B cell (primary cell): ENCODE measurements at regions not wholly inside any gene's neighbourhood (a gene's known extent, or its start where the extent isn't known, plus 50 kb on each side); places are given as distances from the start of the nearest gene placed in this dataset.

Experiments used
- ATAC-seq: fragments of 200-7000 bp; cut with Tn5 transposase; one replicate; pipeline ENCODE4 v1.10.0; 2021; ENCODE audit warnings: low read depth, mild to moderate bottlenecking, moderate number of reproducible peaks, moderate library complexity
- CTCF ChIA-PET: fragments of 350-600 bp; sonication (Branson Sonifier 250); formaldehyde crosslinking; loops from one replicate; lab custom pipeline; 2021; ENCODE audit warnings: antibody characterized with exemption, inconsistent platforms; lab: Charles Lee
- POLR2A ChIA-PET: fragments of 350-600 bp; sonication (Branson Sonifier 250); formaldehyde crosslinking; loops from one replicate; lab custom pipeline; 2021; ENCODE audit warnings: antibody characterized with exemption; lab: Charles Lee
- DNase-seq: peaks from one replicate; pipeline ENCODE4 v3.0.0; 2013
- H2AFZ ChIP-seq: 2 replicates; pipeline ENCODE4 v1.6.1; 2012; ENCODE audit warnings: mild to moderate bottlenecking, low read depth, low read length; ENCODE audit not compliant: insufficient read depth, poor library complexity, severe bottlenecking
- H3K27ac ChIP-seq, 2 donors: 1 replicate in 1 of 2; 2 replicates in 1 of 2; pipeline ENCODE4 v1.5.1; 2012 to 2013; ENCODE audit warnings: low read length in 2 of 2, mild to moderate bottlenecking in 2 of 2, moderate library complexity in 1 of 2
- H3K27me3 ChIP-seq, 4 experiments: fragments of 200-600 bp in 1 of 4; sonication (generic) in 1 of 4; replicated peaks in 1 of 4; 1 replicate in 2 of 4; 2 replicates in 2 of 4; pipeline versions ENCODE4 v1.6.1 to v1.7.0; 2013 to 2016; ENCODE audit warnings: low read length in 3 of 4, mild to moderate bottlenecking in 2 of 4, mixed read lengths in 1 of 4, moderate library complexity in 1 of 4; ENCODE audit not compliant: insufficient read depth in 4 of 4, control insufficient read depth in 3 of 4; ENCODE audit errors: control extremely low read depth in 1 of 4
- H3K36me3 ChIP-seq, 2 experiments: replicated peaks in 1 of 2; 1 replicate in 1 of 2; 2 replicates in 1 of 2; pipeline versions ENCODE4 v1.6.1 to v1.7.1; 2013; ENCODE audit warnings: low read length in 1 of 2; ENCODE audit not compliant: insufficient read depth in 2 of 2, control insufficient read depth in 1 of 2; ENCODE audit errors: control extremely low read depth in 1 of 2, extremely low read depth in 1 of 2
- H3K4me1 ChIP-seq, 2 donors: fragments of 200-600 bp in 1 of 2; sonication (generic) in 1 of 2; 1 replicate in 1 of 2; 2 replicates in 1 of 2; pipeline versions ENCODE4 v1.5.1 to v1.6.1; 2013 to 2017; ENCODE audit warnings: low read length in 2 of 2; ENCODE audit not compliant: control insufficient read depth in 2 of 2, insufficient read depth in 2 of 2
- H3K4me2 ChIP-seq: replicated peaks from 2 replicates; pipeline ENCODE3; 2012; ENCODE audit warnings: mild to moderate bottlenecking, low read depth, low read length; ENCODE audit not compliant: poor library complexity, severe bottlenecking
- H3K4me3 ChIP-seq, 5 experiments: fragments of 200-600 bp in 1 of 5; sonication (generic) in 1 of 5; 1 replicate in 3 of 5; 2 replicates in 2 of 5; pipeline versions ENCODE4 v1.5.1 to v1.7.0; 2011 to 2016; ENCODE audit warnings: low read length in 4 of 5, mild to moderate bottlenecking in 4 of 5, low read depth in 2 of 5, control low read depth in 1 of 5, moderate library complexity in 1 of 5; ENCODE audit not compliant: insufficient read depth in 1 of 5; ENCODE audit errors: control extremely low read depth in 1 of 5, extremely low read depth in 1 of 5
- H3K79me2 ChIP-seq: fragments of 200-600 bp; sonication (generic); one replicate; pipeline ENCODE4 v1.6.0; 2016; ENCODE audit warnings: low read length; ENCODE audit not compliant: control insufficient read depth, insufficient read depth
- H3K9ac ChIP-seq: fragments of 200-600 bp; sonication (generic); 2 replicates; pipeline ENCODE4 v1.6.1; 2017; ENCODE audit warnings: mild to moderate bottlenecking, low read length, moderate library complexity
- H3K9me3 ChIP-seq, 3 donors: one replicate each; pipeline versions ENCODE4 v1.6.1 to v1.7.1; 2013; ENCODE audit warnings: low read length in 2 of 3; ENCODE audit not compliant: control insufficient read depth in 2 of 3, insufficient read depth in 1 of 3; ENCODE audit errors: control extremely low read depth in 1 of 3
- H4K20me1 ChIP-seq: 2 replicates; pipeline ENCODE4 v1.6.0; 2012; ENCODE audit warnings: mild to moderate bottlenecking, low read length; ENCODE audit not compliant: insufficient read depth, control insufficient read depth, poor library complexity, severe bottlenecking
- H3K27ac Mint-ChIP-seq: one replicate; pipeline ENCODE4 v1.8.0; 2021; ENCODE audit warnings: mixed read lengths
- H3K27me3 Mint-ChIP-seq: one replicate; pipeline ENCODE4 v1.8.0; 2021; ENCODE audit warnings: mixed read lengths
- H3K4me1 Mint-ChIP-seq: one replicate; pipeline ENCODE4 v1.8.0; 2021; ENCODE audit warnings: mixed read lengths
- H3K4me3 Mint-ChIP-seq: one replicate; pipeline ENCODE4 v1.8.0; 2021; ENCODE audit warnings: mixed read lengths
- H3K9me3 Mint-ChIP-seq: one replicate; pipeline ENCODE4 v1.8.0; 2022; ENCODE audit warnings: mixed read lengths; ENCODE audit not compliant: insufficient read depth
- EZH2 ChIP-seq: IDR thresholded peaks from 2 replicates; pipeline ENCODE4 v1.6.1; 2012; ENCODE audit warnings: borderline replicate concordance, low read depth, mild to moderate bottlenecking, moderate library complexity, low read length; ENCODE audit not compliant: insufficient read depth, poor library complexity, severe bottlenecking
- WGBS: methylation state at CpG from one replicate; pipeline ENCODE4 v1.1.5; 2013; ENCODE audit warnings: missing lambda C conversion rate; ENCODE audit not compliant: insufficient coverage; 5-methylcytosine and 5-hydroxymethylcytosine counted together
- intact Hi-C: fragments of 100-400 bp; cut with micrococcal nuclease; formaldehyde crosslinking; loops from one replicate; pipeline ENCODE4 v1.10.0; 2022
- TF ChIP-seq, protein P1 (sequence below): fragments of 200-600 bp; IDR thresholded peaks from one replicate; pipeline ENCODE4 v1.8.0; 2022; ENCODE audit warnings: antibody characterized with exemption, mild to moderate bottlenecking

DNA sequence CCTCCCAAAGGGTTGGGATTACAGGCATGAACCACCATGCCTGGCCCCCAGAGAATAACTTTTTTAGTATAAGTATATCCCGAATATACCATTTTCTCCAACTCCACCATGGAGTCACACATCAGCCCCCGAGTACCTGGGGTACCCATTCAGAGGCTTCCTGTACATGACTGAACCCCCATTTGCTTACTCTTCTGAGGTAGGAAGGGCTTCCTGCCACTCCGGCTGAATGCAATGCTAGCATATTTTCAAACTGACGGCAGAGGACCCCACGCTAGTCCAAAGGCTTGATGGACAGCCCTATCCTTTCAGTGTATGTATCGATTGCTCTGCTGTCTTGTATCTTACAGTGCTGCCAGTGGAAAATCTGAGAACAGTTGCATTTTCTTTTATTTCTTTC is 220.6 kb upstream of the SH3BP4 start:
- H4K20me1 ChIP-seq: no peaks in the 10 kb centered on the region
- no peak overlapping the region for H3K9ac ChIP-seq
- no peaks in the 10 kb centered on the region for H3K4me1 ChIP-seq
- Mint-ChIP-seq H3K4me3 (no peak overlapping the region), H3K27me3 (no peaks in the 10 kb centered on the region), H3K9me3 (peaks cover 6% of the 10 kb centered on the region), H3K27ac (no peak overlapping the region), H3K4me1 (no peaks in the 10 kb centered on the region)
- H3K27ac ChIP-seq: no peak overlapping the region
- no peaks in the 10 kb centered on the region for H3K79me2 ChIP-seq
- no peak overlapping the region for H3K4me2 ChIP-seq
- 97% methylated on average over 6 of the region's 6 CpGs for WGBS
- H3K4me3 ChIP-seq: no peak overlapping the region
- no peaks in the 10 kb centered on the region for H3K36me3 ChIP-seq
- no peak overlapping the region for H2AFZ ChIP-seq
- no peaks in the 10 kb centered on the region for H3K27me3 ChIP-seq
- no peak for DNase-seq
- no peak for TF ChIP-seq EZH2
- no peak for ATAC-seq
- ChIA-PET POLR2A (no interaction called here), CTCF (no interaction called here)
- intact Hi-C loops: no loop called here
- H3K9me3 ChIP-seq: peaks cover 0 to 2% (median 0%) of the 10 kb centered on the region in 3 donors

- no peak overlapping the region for H3K4me2 ChIP-seq
- H3K9me3 ChIP-seq: no peaks in the 10 kb centered on the region
- no peaks in the 10 kb centered on the region for H3K27me3 ChIP-seq
- Mint-ChIP-seq H3K27me3 (peaks cover 4% of the 10 kb centered on the region), H3K4me1 (no peaks in the 10 kb centered on the region), H3K27ac (no peak overlapping the region), H3K4me3 (no peak overlapping the region), H3K9me3 (peaks cover 1% of the 10 kb centered on the region)
- H3K9ac ChIP-seq: no peak overlapping the region
- CTCF ChIA-PET: no interaction called here
- POLR2A ChIA-PET: no interaction called here
- no peak overlapping the region for H3K27ac ChIP-seq
- no peaks in the 10 kb centered on the region for H4K20me1 ChIP-seq
- intact Hi-C loops: no loop called here
- no peak for DNase-seq
- WGBS: 90% methylated on average over 8 of the region's 9 CpGs
- ATAC-seq: no peak
- no peaks in the 10 kb centered on the region for H3K4me1 ChIP-seq
- H3K36me3 ChIP-seq: no peaks in the 10 kb centered on the region
- TF ChIP-seq, protein P1, sequence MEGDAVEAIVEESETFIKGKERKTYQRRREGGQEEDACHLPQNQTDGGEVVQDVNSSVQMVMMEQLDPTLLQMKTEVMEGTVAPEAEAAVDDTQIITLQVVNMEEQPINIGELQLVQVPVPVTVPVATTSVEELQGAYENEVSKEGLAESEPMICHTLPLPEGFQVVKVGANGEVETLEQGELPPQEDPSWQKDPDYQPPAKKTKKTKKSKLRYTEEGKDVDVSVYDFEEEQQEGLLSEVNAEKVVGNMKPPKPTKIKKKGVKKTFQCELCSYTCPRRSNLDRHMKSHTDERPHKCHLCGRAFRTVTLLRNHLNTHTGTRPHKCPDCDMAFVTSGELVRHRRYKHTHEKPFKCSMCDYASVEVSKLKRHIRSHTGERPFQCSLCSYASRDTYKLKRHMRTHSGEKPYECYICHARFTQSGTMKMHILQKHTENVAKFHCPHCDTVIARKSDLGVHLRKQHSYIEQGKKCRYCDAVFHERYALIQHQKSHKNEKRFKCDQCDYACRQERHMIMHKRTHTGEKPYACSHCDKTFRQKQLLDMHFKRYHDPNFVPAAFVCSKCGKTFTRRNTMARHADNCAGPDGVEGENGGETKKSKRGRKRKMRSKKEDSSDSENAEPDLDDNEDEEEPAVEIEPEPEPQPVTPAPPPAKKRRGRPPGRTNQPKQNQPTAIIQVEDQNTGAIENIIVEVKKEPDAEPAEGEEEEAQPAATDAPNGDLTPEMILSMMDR: no peak
- TF ChIP-seq EZH2: no peak
- no peaks in the 10 kb centered on the region for H3K79me2 ChIP-seq
- H2AFZ ChIP-seq: no peak overlapping the region
- H3K4me3 ChIP-seq: no peak overlapping the region
Measured at GRCh38 chr2:234730066-234730640, 221.7 kb upstream of the SH3BP4 start.
